ENCODE measurements at regions not wholly inside any gene's neighbourhood (a gene's known extent, or its start where the extent isn't known, plus 50 kb on each side); places are given as distances from the start of the nearest gene placed in this dataset.

- Histone ChIP-seq H3K4me3 (no peak overlapping the region), H3K27me3 (peaks cover 0 to 6% (median 0%) of the 10 kb centered on the region in 7 donors), H3K36me3 (no peaks in the 10 kb centered on the region), H3K9me3 (no peaks in the 10 kb centered on the region), H3K4me1 (peaks cover 0 to 23% (median 5%) of the 10 kb centered on the region in 9 donors), H3K27ac (no peak overlapping the region)
- ATAC-seq = no peak
- no peak for TF ChIP-seq CTCF (IDR thresholded peaks at IDR 0.05)
- WGBS, 2 donors = 89 to 100% methylated on average over 1 of the region's 1 CpG
- intact Hi-C loops (cut with DNase I) = no loop called here
- DNase-seq = no peak
These were observed 109.3 kb downstream of the MAFB start for GRCh38 chr20:40579701-40580100.

GRCh38 chr20:40578961-40579360 is 110.1 kb downstream of the MAFB start:
- intact Hi-C loops (cut with DNase I) = no loop called here
- H3K4me1 ChIP-seq = peaks cover 0 to 18% (median 0%) of the 10 kb centered on the region in 9 donors
- H3K27ac ChIP-seq = no peak overlapping the region
- H3K4me3 ChIP-seq = no peak overlapping the region
- TF ChIP-seq CTCF (IDR thresholded peaks at IDR 0.05) = no peak
- H3K9me3 ChIP-seq = peaks cover 0 to 7% (median 0%) of the 10 kb centered on the region in 11 donors
- 51 to 52% methylated on average over 4 of the region's 4 CpGs for WGBS, 2 donors
- DNase-seq (no peak), ATAC-seq (no peak)
- H3K36me3 ChIP-seq = no peaks in the 10 kb centered on the region
- H3K27me3 ChIP-seq = peaks cover 0 to 6% (median 0%) of the 10 kb centered on the region in 7 donors

GRCh38 chr20:40575851-40576250 is 113.2 kb downstream of the MAFB start:
- 59 to 60% methylated on average over 4 of the region's 4 CpGs for WGBS, 2 donors
- Histone ChIP-seq H3K9me3 (peaks cover 0 to 11% (median 0%) of the 10 kb centered on the region in 11 donors), H3K4me3 (no peak overlapping the region), H3K36me3 (no peaks in the 10 kb centered on the region), H3K27ac (no peak overlapping the region), H3K27me3 (peaks cover 0 to 1% (median 0%) of the 10 kb centered on the region in 7 donors), H3K4me1 (peaks cover 0 to 23% (median 0%) of the 10 kb centered on the region in 9 donors)
- no peak for ATAC-seq
- intact Hi-C loops (cut with DNase I) = no loop called here
- no peak for TF ChIP-seq CTCF (IDR thresholded peaks at IDR 0.05)
- no peak for DNase-seq

GRCh38 chr20:40572251-40572650 is 116.8 kb downstream of the MAFB start:
- TF ChIP-seq CTCF (IDR thresholded peaks at IDR 0.05) = no peak
- intact Hi-C loops (cut with DNase I) = no loop called here
- H3K27me3 ChIP-seq = no peaks in the 10 kb centered on the region
- peaks cover 0 to 23% (median 0%) of the 10 kb centered on the region in 9 donors for H3K4me1 ChIP-seq
- WGBS, 2 donors = 86 to 91% methylated on average over 1 of the region's 1 CpG
- no peaks in the 10 kb centered on the region for H3K36me3 ChIP-seq
- DNase-seq (no peak), ATAC-seq (no peak)
- H3K9me3 ChIP-seq = peaks cover 0 to 11% (median 0%) of the 10 kb centered on the region in 11 donors
- peak overlapping the region in 1 of 10 donors; percentile 73 for H3K27ac ChIP-seq
- no peak overlapping the region for H3K4me3 ChIP-seq
